Esophagus muscularis mucosa (tissue), 4 donors: ENCODE measurements at regions not wholly inside any gene's neighbourhood (a gene's known extent, or its start where the extent isn't known, plus 50 kb on each side); places are given as distances from the start of the nearest gene placed in this dataset.
A peak's percentile ranks its signal among the peaks of the same experiment; 100 is the strongest.
"Not testable (repeated sequence)": the region's sequence is repeated elsewhere in the genome, so short reads cannot be mapped to it uniquely, and the experiment has no call there.

Experiments used
- DNase-seq: peaks from one replicate; pipeline ENCODE4 v3.0.0-alpha.2; 2017; ENCODE audit errors: extremely low spot score
- H3K27ac ChIP-seq, 4 donors: fragments of 200-600 bp; sonication (generic); replicated peaks in 1 of 4; 1 replicate in 3 of 4; 2 replicates in 1 of 4; pipeline ENCODE4 v1.5.1; 2016 to 2019; ENCODE audit warnings: mild to moderate bottlenecking in 1 of 4
- H3K27me3 ChIP-seq, 4 donors: fragments of 200-600 bp; sonication (generic); one replicate each; pipeline versions ENCODE4 v1.5.1 to v1.6.0; 2016 to 2019
- H3K36me3 ChIP-seq, 4 donors: fragments of 200-600 bp; sonication (generic); one replicate each; pipeline ENCODE4 v1.5.1; 2016 to 2019
- H3K4me1 ChIP-seq, 4 donors: fragments of 200-600 bp; sonication (generic); one replicate each; pipeline ENCODE4 v1.5.1; 2016 to 2019
- H3K4me3 ChIP-seq, 4 donors: fragments of 200-600 bp; sonication (generic); 1 replicate in 2 of 4; 2 replicates in 2 of 4; pipeline ENCODE4 v1.5.1; 2016 to 2019; ENCODE audit warnings: mild to moderate bottlenecking in 4 of 4, moderate library complexity in 1 of 4
- H3K9me3 ChIP-seq, 4 donors: fragments of 200-600 bp; sonication (generic); 1 replicate in 3 of 4; 2 replicates in 1 of 4; pipeline ENCODE4 v1.5.1; 2016 to 2019
- CTCF ChIP-seq, 3 experiments: fragments of 200-600 bp in 2 of 3; fragments of 450-650 bp in 1 of 3; sonication (generic) in 2 of 3; IDR thresholded peaks; one replicate each; pipeline ENCODE4 v1.5.1; 2017 to 2019; ENCODE audit warnings: antibody characterized with exemption in 3 of 3, mild to moderate bottlenecking in 2 of 3, moderate library complexity in 1 of 3
- EP300 ChIP-seq: sonication (generic); formaldehyde crosslinking; IDR thresholded peaks from one replicate; pipeline ENCODE4 v1.6.1; 2017; ENCODE audit warnings: antibody characterized with exemption
- POLR2A ChIP-seq: fragments of 450-650 bp; IDR thresholded peaks from one replicate; pipeline ENCODE4 v1.6.1; 2017; ENCODE audit warnings: antibody characterized with exemption, moderate library complexity, mild to moderate bottlenecking, low read depth
- POLR2AphosphoS5 ChIP-seq, 2 donors: sonication (generic); formaldehyde crosslinking; IDR thresholded peaks; one replicate each; pipeline ENCODE4 v1.6.1; 2017; ENCODE audit warnings: antibody characterized with exemption in 2 of 2
- WGBS: methylation state at CpG from one replicate; pipeline ENCODE4 v1.1.5; 2018; 5-methylcytosine and 5-hydroxymethylcytosine counted together
- intact Hi-C: fragments of 100-400 bp; cut with DNase I; formaldehyde crosslinking; loops from one replicate; pipeline ENCODE4 v1.15.1; 2023

DNA sequence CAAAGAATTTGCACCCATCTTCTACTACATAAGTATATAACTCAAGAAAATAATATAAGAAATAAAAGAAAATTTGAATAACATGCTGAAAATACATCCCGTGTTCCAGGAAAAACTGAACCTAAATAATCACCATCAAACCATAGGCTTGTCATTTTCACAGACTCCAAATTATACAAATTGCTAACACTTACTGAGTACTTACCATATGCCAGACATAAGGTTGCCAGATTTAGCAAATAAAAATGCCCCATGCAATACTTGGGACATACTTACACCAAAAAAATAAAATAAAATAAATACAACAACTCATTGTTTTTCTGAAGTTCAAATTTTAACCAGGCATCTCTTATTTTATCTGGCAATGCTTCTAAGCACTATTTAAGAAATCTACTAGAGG, 760.4 kb upstream of the SEMA6D start:
- no peaks in the 10 kb centered on the region for H3K36me3 ChIP-seq
- no peaks in the 10 kb centered on the region for H3K27me3 ChIP-seq
- TF ChIP-seq POLR2AphosphoS5 (IDR thresholded peaks at IDR 0.05) (no peak), POLR2A (no peak), CTCF (IDR thresholded peaks at IDR 0.05) (no peak), EP300 (no peak)
- WGBS: 73% methylated on average over 1 of the region's 1 CpG
- DNase-seq: no peak
- intact Hi-C loops: no loop called here
- no peak overlapping the region for H3K27ac ChIP-seq
- no peak overlapping the region for H3K4me3 ChIP-seq
- peaks cover 2 to 15% (median 9%) of the 10 kb centered on the region in 4 donors for H3K4me1 ChIP-seq
- H3K9me3 ChIP-seq: no peaks in the 10 kb centered on the region

- H3K27me3 ChIP-seq: no peaks in the 10 kb centered on the region
- no peak for TF ChIP-seq EP300
- TF ChIP-seq POLR2A: no peak
- no peak for TF ChIP-seq POLR2AphosphoS5 (IDR thresholded peaks at IDR 0.05)
- TF ChIP-seq CTCF (IDR thresholded peaks at IDR 0.05): no peak
- 85% methylated on average over 3 of the region's 3 CpGs for WGBS
- no peaks in the 10 kb centered on the region for H3K36me3 ChIP-seq
- intact Hi-C loops: no loop called here
- H3K4me1 ChIP-seq: peaks cover 3 to 21% (median 9%) of the 10 kb centered on the region in 4 donors
- H3K9me3 ChIP-seq: no peaks in the 10 kb centered on the region
- DNase-seq: no peak
- H3K4me3 ChIP-seq: no peak overlapping the region
- H3K27ac ChIP-seq: no peak overlapping the region
Observed at GRCh38 chr15:46960581-46960980, 756.7 kb upstream of the SEMA6D start.

GRCh38 chr15:46961795-46962194, 755.5 kb upstream of the SEMA6D start:
- Histone ChIP-seq H3K27me3 (no peaks in the 10 kb centered on the region), H3K27ac (no peak overlapping the region), H3K4me3 (no peak overlapping the region), H3K4me1 (peaks cover 3 to 16% (median 8%) of the 10 kb centered on the region in 4 donors), H3K9me3 (no peaks in the 10 kb centered on the region), H3K36me3 (no peaks in the 10 kb centered on the region)
- peak in 1 of 2 donors; percentile 56 for TF ChIP-seq POLR2AphosphoS5 (IDR thresholded peaks at IDR 0.05)
- TF ChIP-seq CTCF (IDR thresholded peaks at IDR 0.05): no peak
- no peak for DNase-seq
- intact Hi-C loops: no loop called here

DNA sequence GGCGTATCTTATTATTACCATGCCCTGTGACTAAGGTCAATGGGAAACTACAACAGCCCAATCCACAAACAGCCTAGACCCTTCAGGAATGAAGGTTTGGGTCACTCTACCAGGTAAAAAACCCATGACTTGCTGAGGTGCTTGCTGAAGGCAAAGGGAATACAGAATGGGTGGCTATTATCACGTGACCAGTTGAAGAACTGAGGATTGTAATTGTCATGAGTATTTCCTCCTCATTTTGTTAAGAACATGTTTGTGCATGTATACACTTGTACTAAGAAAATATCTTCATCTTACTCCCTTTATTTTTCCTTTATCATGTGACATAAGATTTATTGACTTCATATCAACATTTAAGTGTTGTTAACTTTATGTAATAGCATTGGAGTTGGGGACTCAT, 729.2 kb upstream of the SEMA6D start:
- H3K4me1 ChIP-seq, intact Hi-C loops, DNase-seq, H3K27me3 ChIP-seq, H3K4me3 ChIP-seq, H3K27ac ChIP-seq, H3K36me3 ChIP-seq: not testable (repeated sequence)
- H3K9me3 ChIP-seq: peaks cover 0 to 16% (median 4%) of the 10 kb centered on the region in 4 donors
- 88% methylated on average over 2 of the region's 2 CpGs for WGBS

DNA sequence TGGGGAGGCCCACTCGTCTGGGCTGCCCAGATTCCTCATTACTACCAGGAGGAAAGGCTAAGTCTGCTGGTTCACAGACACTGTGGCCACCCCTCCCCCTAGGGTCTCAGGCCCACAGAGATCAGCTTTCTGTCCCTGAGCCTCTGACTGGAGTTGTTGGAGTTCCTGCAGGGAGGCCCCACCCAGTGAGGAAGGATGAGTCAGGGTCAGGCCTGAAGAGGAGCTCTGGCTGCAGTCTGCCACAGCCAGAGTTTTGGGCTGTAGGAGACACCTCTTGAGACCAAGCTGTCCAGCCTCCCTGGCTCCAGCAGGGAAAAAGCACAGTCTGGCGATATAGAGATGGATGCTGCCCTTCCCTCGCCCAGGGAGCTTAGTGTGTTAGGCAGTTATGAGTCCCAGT, 720.9 kb upstream of the SEMA6D start:
- Histone ChIP-seq H3K27ac (no peak overlapping the region), H3K4me3 (no peak overlapping the region), H3K9me3 (peaks cover 0 to 10% (median 5%) of the 10 kb centered on the region in 4 donors), H3K27me3 (no peaks in the 10 kb centered on the region), H3K4me1 (no peaks in the 10 kb centered on the region), H3K36me3 (no peaks in the 10 kb centered on the region)
- intact Hi-C loops: no loop called here
- DNase-seq: no peak
- TF ChIP-seq EP300 (no peak), POLR2A (no peak)
- WGBS: 76% methylated on average over 3 of the region's 3 CpGs

- WGBS: 94% methylated on average over 3 of the region's 3 CpGs
- intact Hi-C loops: no loop called here
- H3K9me3 ChIP-seq: peaks cover 0 to 10% (median 5%) of the 10 kb centered on the region in 4 donors
- no peaks in the 10 kb centered on the region for H3K36me3 ChIP-seq
- no peak overlapping the region for H3K27ac ChIP-seq
- TF ChIP-seq POLR2AphosphoS5 (IDR thresholded peaks at IDR 0.05): no peak
- TF ChIP-seq EP300: no peak
- TF ChIP-seq CTCF (IDR thresholded peaks at IDR 0.05): no peak
- TF ChIP-seq POLR2A: no peak
- no peaks in the 10 kb centered on the region for H3K4me1 ChIP-seq
- H3K27me3 ChIP-seq: no peaks in the 10 kb centered on the region
- no peak for DNase-seq
- no peak overlapping the region for H3K4me3 ChIP-seq
Observed at GRCh38 chr15:46997501-46997900, 719.8 kb upstream of the SEMA6D start.
